ENCODE measurements at regions not wholly inside any gene's neighbourhood (a gene's known extent, or its start where the extent isn't known, plus 50 kb on each side); places are given as distances from the start of the nearest gene placed in this dataset.

DNA sequence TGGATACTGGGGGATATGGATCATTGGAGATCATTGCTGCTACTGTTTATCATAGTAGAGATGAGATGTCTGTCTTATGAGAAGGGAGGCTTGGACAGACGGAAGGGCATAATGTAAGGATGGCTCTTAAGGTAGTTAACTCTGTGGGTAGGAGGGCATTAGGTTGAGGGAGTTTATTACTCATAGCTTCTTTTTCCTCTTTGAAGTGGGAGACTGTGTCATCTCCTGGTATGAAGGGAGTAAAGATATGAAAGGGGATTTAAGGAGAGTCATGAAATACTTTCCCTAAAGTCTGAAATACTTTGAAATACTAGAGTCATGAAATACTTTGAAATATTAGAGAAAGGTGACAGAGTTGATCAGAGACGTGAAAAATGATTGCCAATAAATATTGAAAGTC, 255.5 kb upstream of the PITX2 start:
- Mint-ChIP-seq H3K4me1 (peaks cover 5% of the 10 kb centered on the region), H3K27ac (no peak overlapping the region), H3K36me3 (ENCODE audit: low read depth) (peaks cover 6% of the 10 kb centered on the region), H3K4me3 (no peak overlapping the region), H3K27me3 (ENCODE audit: low read depth, poor library complexity) (no peaks in the 10 kb centered on the region), H3K9me3 (peaks cover 7% of the 10 kb centered on the region)
- no peak for DNase-seq
- TF ChIP-seq, protein P1, sequence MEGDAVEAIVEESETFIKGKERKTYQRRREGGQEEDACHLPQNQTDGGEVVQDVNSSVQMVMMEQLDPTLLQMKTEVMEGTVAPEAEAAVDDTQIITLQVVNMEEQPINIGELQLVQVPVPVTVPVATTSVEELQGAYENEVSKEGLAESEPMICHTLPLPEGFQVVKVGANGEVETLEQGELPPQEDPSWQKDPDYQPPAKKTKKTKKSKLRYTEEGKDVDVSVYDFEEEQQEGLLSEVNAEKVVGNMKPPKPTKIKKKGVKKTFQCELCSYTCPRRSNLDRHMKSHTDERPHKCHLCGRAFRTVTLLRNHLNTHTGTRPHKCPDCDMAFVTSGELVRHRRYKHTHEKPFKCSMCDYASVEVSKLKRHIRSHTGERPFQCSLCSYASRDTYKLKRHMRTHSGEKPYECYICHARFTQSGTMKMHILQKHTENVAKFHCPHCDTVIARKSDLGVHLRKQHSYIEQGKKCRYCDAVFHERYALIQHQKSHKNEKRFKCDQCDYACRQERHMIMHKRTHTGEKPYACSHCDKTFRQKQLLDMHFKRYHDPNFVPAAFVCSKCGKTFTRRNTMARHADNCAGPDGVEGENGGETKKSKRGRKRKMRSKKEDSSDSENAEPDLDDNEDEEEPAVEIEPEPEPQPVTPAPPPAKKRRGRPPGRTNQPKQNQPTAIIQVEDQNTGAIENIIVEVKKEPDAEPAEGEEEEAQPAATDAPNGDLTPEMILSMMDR (IDR thresholded peaks at IDR 0.05) = no peak

DNA sequence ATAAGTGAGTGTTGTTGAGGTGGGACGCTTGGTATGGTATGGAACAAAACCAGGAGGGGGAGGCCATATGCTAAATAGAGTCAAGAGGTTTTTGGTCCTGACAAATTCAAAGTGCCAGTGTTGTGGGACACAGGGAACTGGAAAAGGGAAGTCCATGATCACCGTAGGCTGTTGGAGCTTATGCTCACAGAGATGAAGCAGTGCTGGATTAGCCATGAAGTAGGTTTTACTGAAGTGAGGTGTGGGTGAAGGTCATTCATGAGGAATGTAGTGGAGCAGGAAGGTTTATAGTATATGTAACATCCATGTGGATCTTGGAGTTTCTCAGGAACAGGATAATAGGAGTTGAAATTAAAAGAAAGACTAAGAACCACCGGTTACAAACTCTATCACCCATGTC, 256.1 kb upstream of the PITX2 start:
- TF ChIP-seq, protein P1 (IDR thresholded peaks at IDR 0.05) = no peak
- Mint-ChIP-seq H3K4me1 (peaks cover 5% of the 10 kb centered on the region), H3K36me3 (ENCODE audit: low read depth) (peaks cover 6% of the 10 kb centered on the region), H3K4me3 (no peak overlapping the region), H3K27ac (no peak overlapping the region), H3K27me3 (ENCODE audit: low read depth, poor library complexity) (no peaks in the 10 kb centered on the region), H3K9me3 (peaks cover 7% of the 10 kb centered on the region)
- DNase-seq = no peak

DNA sequence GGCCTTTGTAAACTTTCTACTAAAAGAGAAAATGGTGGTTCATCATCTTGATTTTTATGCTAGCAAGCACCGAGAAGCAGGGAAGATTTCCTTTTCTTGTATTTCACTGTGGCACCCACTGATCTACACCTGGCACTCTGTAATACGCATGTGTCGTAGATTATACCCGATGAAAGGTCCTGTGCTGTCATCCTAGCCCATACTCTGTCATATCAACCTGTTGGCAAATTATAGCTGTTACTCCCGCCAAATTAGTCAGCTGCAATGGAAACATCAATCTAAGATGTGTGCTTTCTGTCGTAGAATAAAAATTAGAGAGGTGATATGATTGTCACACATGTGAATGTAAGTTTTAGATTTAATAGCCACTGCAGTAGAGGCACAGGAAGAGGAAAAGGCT, 263.4 kb upstream of the PITX2 start:
- H3K4me1 Mint-ChIP-seq = no peaks in the 10 kb centered on the region
- no peak for DNase-seq
- H3K9me3 Mint-ChIP-seq = peaks cover 3% of the 10 kb centered on the region
- no peak overlapping the region for H3K4me3 Mint-ChIP-seq
- no peak overlapping the region for H3K27ac Mint-ChIP-seq
- TF ChIP-seq, protein P1 (IDR thresholded peaks at IDR 0.05) = no peak
- H3K36me3 Mint-ChIP-seq (ENCODE audit: low read depth) = no peaks in the 10 kb centered on the region
- no peaks in the 10 kb centered on the region for H3K27me3 Mint-ChIP-seq (ENCODE audit: low read depth, poor library complexity)

DNA sequence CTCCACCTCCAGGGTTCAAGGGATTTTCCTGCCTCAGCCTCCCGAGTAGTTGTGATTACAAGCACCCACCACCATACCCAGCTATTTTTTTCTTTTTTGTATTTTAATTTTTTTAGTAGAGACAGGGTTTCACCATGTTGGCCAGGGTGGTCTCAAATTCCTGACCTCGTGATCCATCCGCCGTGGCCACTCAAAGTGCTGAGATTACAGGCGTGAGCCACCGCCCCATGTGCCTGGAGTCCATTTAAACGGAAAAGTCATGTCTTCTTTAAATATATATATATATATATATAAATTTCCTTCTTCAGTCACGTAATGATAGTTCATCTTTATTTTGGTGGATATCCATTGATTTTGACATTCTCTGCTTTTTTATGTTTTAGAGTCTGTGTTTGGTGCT, 264.0 kb upstream of the PITX2 start:
- no peak for DNase-seq
- no peaks in the 10 kb centered on the region for H3K36me3 Mint-ChIP-seq (ENCODE audit: low read depth)
- H3K4me3 Mint-ChIP-seq = no peak overlapping the region
- TF ChIP-seq, protein P1 (IDR thresholded peaks at IDR 0.05) = no peak
- no peak overlapping the region for H3K27ac Mint-ChIP-seq
- no peaks in the 10 kb centered on the region for H3K27me3 Mint-ChIP-seq (ENCODE audit: low read depth, poor library complexity)
- no peaks in the 10 kb centered on the region for H3K4me1 Mint-ChIP-seq
- H3K9me3 Mint-ChIP-seq = peaks cover 7% of the 10 kb centered on the region

DNA sequence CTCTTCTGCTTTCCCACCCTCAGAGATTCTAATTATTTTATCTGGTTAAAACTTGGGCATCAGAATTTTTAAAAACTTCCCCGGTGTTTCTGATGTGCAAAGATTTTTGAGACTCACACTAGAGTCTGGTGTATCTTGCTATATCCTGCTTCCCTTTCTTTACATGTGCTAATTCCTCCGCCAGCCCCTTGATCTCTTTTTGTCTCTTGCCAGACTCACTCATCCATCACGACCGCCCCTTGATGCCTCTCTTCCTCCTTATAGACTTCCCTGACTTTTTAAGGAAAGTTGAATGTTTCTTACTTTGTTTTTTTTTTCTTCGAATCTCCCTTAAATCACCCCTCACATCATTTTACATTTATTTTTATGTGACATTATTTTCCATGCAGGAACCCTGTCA, 274.9 kb upstream of the PITX2 start:
- no peaks in the 10 kb centered on the region for H3K36me3 Mint-ChIP-seq (ENCODE audit: low read depth)
- H3K9me3 Mint-ChIP-seq = no peaks in the 10 kb centered on the region
- no peak overlapping the region for H3K4me3 Mint-ChIP-seq
- H3K27ac Mint-ChIP-seq = no peak overlapping the region
- TF ChIP-seq, protein P1 (IDR thresholded peaks at IDR 0.05) = no peak
- DNase-seq = peak; percentile 9
- H3K27me3 Mint-ChIP-seq (ENCODE audit: low read depth, poor library complexity) = peaks cover 7% of the 10 kb centered on the region
- H3K4me1 Mint-ChIP-seq = peaks cover 26% of the 10 kb centered on the region

DNA sequence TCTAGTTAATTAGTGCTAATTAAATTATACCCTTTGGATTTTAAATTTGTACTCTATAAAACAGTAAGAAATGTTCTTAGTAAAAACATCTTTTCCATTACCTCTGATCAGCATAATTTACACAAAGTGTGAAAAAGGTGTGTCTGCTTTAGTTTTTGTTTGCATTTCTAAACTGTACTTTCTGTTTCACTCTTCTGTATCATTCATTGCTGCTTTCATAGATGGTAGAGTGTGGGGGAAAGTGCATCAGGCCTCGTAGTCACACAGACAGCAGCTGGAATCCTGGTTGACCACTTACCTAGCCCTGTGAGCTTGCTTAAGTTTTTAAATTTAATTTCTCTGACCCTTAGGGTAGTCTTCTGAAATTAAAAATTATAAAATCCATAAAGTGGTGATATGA, 275.4 kb upstream of the PITX2 start:
- DNase-seq = no peak
- H3K27ac Mint-ChIP-seq = no peak overlapping the region
- no peak overlapping the region for H3K4me3 Mint-ChIP-seq
- no peaks in the 10 kb centered on the region for H3K9me3 Mint-ChIP-seq
- H3K27me3 Mint-ChIP-seq (ENCODE audit: low read depth, poor library complexity) = peaks cover 7% of the 10 kb centered on the region
- H3K4me1 Mint-ChIP-seq = peaks cover 28% of the 10 kb centered on the region
- TF ChIP-seq, protein P1 (IDR thresholded peaks at IDR 0.05) = no peak
- no peaks in the 10 kb centered on the region for H3K36me3 Mint-ChIP-seq (ENCODE audit: low read depth)

All from nephron progenitor cell (in vitro differentiated cells).